ENCODE measurements at regions not wholly inside any gene's neighbourhood (a gene's known extent, or its start where the extent isn't known, plus 50 kb on each side); places are given as distances from the start of the nearest gene placed in this dataset.

DNA sequence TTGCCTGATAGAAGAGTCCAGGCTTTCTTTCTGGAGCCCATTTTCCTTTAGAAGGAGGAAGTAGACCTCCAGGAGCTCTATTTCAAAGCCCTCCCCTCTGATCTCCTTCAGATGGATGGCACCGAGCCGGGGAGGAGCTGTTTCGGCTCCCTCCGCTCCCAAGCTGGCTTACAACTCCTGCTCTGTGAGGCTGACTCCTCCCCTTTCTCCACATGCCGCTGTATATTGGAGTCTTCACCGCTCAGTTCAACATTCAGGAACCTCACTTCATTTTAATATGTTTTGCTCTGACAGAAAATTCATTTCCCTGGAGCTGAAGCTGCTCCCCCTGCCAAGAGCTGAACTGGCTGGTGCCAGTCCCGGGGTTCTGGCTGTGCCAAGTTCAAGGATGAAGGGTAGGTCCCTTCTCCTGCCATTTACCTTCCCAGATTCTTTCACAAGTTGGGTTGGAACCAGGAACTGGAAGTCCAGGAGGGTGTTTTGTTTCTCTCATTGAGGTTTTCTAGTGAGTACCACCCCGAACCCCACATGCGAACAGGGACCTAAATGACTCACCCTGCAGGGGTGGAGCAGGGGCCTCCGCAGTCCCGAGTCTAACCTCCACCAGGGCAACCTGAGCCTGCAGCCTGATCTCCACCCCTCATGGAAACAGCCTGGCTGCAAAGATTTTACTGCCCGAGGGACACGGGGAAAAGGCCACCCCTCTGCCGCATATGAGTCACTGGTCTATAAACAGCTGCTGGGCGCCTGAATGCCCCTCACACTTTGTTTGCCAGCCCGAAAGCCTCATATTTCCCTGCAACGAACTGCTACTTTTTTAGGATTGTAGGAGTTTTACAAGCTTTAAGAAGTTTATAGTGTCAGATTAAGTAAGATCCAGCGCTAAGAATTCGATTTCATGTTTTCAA is 68.6 kb upstream of the FOXA2 start:
- ATAC-seq (no peak), DNase-seq (ENCODE audit: low spot score in 2 of 2) (no peak)
- H3K36me3 Mint-ChIP-seq = no peaks in the 10 kb centered on the region
- peaks cover 0 to 3% of the 10 kb centered on the region in 2 donors for H3K9me3 Mint-ChIP-seq
- H3K27ac Mint-ChIP-seq = no peak overlapping the region

DNA sequence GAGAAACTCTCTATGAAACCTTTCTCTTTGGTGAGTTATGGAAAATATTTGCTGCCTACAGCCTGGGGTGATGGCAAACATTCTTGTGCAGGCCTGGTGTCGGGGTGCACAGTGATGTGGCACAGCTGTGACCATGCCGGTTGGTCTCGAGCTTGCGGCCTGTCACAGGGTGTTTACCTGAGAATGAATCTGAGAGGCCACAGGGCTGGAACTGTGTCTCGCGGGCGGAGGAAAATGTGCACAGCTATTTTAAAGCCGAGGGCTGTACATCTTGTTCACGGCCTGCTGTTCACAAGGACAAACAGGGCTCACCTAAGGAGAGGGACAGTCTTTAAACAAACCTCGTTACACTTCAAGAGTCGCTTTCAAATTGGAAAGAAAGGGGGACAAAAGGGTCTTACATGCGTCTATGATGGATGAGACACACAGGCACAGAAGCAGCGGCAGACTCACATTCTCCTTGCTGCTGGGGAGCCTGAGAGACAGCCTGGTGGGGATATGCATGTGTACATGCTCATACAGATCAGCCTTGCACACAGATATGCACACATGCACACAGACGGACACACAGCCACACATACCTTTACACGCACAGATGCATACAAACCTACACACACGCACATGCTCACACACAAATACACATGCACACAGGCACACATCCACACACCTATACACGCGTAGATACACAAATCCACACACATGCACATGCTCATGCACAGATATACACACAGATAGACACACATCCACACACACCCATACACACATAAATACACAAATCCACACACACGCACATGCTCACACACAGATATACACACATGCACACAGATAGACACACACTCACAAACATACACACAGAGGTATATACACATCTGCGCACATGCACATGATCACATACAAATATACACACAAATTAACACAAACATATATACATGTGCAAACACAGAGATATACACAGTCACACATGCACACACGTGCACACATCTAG is 69.6 kb upstream of the FOXA2 start:
- ATAC-seq (no peak), DNase-seq (ENCODE audit: low spot score in 2 of 2) (no peak)
- Mint-ChIP-seq H3K27ac (no peak overlapping the region), H3K9me3 (peaks cover 0 to 3% of the 10 kb centered on the region in 2 donors), H3K36me3 (no peaks in the 10 kb centered on the region)

DNA sequence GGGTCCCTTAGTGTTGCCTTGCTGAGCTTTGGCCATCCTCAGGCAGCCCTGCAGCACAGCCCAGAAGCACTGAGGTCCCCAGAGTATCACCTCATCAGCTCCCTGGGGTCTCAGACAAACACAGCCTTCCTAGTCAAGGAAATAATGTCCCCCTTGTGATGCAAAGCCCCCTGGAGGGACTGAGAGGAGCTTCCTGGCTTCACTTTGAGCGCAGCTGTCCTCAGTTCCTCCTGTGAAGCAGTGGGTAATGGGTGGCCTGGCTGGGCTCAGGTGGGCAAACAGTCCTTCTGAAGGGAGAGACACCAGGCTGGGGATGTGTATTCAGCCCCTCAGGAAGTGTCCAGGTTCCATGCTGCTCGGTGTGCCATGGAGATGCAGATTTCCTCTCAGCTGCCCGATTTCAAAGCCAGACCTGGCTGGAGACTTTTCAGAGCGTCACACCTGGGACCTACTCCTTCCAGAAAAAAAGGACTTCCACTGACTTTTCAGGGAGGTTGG is 79.2 kb upstream of the FOXA2 start:
- peaks cover 0 to 4% of the 10 kb centered on the region in 2 donors for H3K36me3 Mint-ChIP-seq
- ATAC-seq = no peak
- H3K9me3 Mint-ChIP-seq = peaks cover 5 to 6% of the 10 kb centered on the region in 2 donors
- DNase-seq (ENCODE audit: low spot score in 2 of 2) = no peak
- H3K27ac Mint-ChIP-seq = no peak overlapping the region

DNA sequence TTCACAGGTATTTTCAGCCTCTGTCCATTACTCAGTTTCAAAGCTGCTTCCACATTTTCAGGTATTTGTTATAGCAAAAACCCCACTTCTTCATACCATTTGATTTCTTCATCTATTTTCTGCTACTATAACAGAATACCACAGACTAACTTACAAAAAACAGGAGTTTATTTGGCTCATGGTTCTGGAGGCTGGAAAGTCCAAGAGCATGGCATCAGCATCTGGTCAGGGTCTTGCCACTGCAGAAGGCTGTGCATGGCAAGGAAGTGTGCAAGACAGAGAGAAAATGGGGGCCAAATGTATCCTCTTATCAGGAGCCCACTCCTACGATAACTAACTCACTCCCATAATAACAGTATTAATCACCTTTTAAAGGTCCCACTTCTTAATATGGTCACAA is 82.8 kb upstream of the FOXA2 start:
- Mint-ChIP-seq H3K36me3 (peaks cover 0 to 12% of the 10 kb centered on the region in 2 donors), H3K27ac (no peak overlapping the region), H3K9me3 (peaks cover 15 to 22% of the 10 kb centered on the region in 2 donors)
- ATAC-seq (no peak), DNase-seq (ENCODE audit: low spot score in 2 of 2) (no peak)

DNA sequence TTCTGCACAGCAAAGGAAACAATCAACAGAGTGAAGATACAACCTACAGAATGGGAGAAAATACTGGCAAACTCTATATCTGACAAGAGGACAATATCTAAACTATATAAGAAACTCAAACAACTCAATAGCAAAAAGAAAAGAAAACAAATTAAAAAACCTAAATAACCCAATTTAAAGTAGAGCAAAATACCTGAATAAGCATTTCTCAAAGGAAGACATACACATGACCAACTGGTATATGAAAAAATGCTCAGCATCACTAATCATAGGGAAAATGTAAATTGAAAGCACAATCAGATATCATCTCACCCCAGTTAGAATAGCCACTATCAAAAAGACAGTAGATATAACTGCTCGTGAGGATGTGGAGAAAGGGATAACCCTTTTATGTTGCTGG is 87.8 kb upstream of the FOXA2 start:
- Mint-ChIP-seq H3K27ac (no peak overlapping the region), H3K36me3 (peaks cover 0 to 11% of the 10 kb centered on the region in 2 donors), H3K9me3 (peaks cover 14 to 20% of the 10 kb centered on the region in 2 donors)
- no peak for ATAC-seq
- no peak for DNase-seq (ENCODE audit: low spot score in 2 of 2)

DNA sequence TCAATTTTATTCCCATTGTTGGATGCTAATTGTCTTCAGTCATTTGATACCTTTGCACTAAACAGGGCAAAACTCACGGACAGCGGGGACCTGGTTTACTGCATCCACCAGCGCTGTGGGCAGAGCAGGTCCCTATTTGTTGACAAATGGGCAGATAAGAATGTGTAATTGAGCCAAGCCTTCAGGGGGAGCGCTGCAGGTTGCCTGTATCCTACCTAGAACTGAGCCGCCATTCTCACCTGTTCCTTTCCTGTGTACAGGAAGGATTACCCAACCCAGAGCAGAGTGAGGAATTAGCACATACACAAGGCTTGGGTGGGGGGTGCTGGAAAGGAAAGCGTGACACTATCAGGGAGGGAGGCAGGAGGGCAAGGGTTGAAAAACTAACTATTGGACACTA is 89.1 kb upstream of the FOXA2 start:
- ATAC-seq (no peak), DNase-seq (ENCODE audit: low spot score in 2 of 2) (no peak)
- H3K9me3 Mint-ChIP-seq = peaks cover 9 to 18% of the 10 kb centered on the region in 2 donors
- H3K36me3 Mint-ChIP-seq = peaks cover 0 to 8% of the 10 kb centered on the region in 2 donors
- H3K27ac Mint-ChIP-seq = no peak overlapping the region

DNA sequence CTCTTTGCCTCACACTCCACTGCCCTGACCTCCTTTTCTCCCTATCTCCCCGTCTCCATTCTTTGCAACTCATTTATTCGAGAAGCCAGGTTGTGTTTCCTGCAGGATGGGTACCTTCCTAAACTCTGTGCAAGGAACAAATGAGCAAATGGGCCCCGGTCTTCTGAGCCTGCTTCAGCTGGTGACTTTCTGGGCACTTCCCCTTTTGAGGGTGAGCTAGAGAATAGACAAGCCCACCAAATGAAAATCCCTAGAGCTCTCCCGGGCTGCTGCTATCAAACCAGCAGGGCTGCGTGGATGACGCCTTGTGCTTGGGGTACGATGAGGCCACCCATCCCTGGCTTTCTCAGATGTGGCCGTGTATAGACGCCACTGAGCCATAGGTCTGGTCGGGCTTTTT is 91.0 kb upstream of the FOXA2 start:
- H3K36me3 Mint-ChIP-seq = no peaks in the 10 kb centered on the region
- DNase-seq (ENCODE audit: low spot score in 2 of 2) (no peak), ATAC-seq (no peak)
- peaks cover 0 to 7% of the 10 kb centered on the region in 2 donors for H3K9me3 Mint-ChIP-seq
- no peak overlapping the region for H3K27ac Mint-ChIP-seq

DNA sequence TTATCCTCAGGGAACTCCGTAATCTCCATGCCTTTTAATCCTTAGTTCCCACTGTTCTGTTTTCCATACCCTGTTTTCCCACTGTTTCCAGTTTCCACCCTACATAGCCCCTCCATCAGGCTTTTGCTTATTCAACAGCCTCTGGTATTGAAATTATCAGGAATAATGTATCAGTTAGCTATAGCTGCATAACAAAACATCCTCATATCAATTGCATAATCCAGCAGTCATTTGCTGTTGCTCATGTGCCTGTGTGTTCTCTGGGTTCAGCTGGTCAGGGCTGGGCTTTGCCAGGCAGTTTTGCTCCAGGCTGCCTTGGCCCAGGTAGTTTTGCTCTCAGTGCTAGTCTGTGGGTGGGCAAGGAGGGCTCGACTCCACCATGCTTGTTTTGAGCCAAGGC is 94.3 kb upstream of the FOXA2 start:
- peaks cover 0 to 7% of the 10 kb centered on the region in 2 donors for H3K9me3 Mint-ChIP-seq
- DNase-seq (ENCODE audit: low spot score in 2 of 2) (no peak), ATAC-seq (no peak)
- no peak overlapping the region for H3K27ac Mint-ChIP-seq
- no peaks in the 10 kb centered on the region for H3K36me3 Mint-ChIP-seq

DNA sequence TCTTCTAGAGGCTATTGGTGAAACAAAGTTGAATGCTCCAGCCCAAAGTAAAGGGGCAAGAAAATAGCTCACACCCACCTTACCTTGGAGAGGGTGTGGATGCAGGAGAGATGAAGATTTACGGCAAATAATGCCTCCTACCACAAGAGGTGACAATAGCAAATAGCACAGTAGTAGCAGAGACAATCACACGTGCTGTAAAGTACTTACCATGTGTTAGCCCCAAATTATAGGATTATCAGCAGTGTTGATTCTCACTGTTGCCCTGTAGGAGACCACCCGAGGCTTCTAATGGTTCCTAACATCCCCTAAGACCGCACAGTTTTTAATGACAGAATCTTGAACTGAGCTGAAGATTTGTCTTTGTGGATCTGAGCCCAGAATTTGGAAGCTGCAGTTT is 94.8 kb upstream of the FOXA2 start:
- ATAC-seq (no peak), DNase-seq (ENCODE audit: low spot score in 2 of 2) (no peak)
- peaks cover 0 to 7% of the 10 kb centered on the region in 2 donors for H3K9me3 Mint-ChIP-seq
- H3K36me3 Mint-ChIP-seq = no peaks in the 10 kb centered on the region
- H3K27ac Mint-ChIP-seq = no peak overlapping the region

DNA sequence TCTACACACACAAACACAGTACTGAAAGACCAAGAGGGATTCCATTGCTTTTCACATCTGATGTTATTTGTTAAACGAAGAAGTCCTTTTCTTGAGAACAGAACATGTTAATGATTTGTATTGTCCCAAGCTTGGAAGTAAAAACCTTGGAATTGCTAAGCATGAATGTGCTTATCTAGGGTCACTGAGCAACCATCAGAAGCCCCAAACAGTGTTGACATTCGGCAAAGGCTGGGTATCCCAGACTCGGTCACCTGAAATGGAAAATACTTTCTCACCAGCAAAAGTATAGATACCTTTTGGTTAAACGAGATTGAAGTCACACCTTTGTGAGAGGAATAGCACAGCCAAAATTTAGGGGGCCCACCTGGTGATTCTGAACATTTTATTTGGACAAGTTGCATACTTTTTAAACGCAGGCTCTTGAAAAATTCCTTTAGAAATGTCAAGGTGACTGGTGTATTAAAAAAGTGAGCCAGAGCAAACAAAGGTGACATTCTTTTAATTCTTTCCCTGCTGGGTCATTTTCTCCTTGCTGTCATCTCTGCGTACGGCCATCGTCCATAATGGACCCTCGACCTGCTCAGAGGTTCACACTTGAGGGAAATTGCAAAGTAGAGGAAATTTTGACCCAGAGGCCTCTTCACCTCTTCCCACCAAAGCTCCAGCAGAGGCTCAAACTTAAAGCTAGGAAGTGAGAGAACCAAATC is 95.8 kb upstream of the FOXA2 start:
- no peak for ATAC-seq
- H3K36me3 Mint-ChIP-seq = no peaks in the 10 kb centered on the region
- H3K9me3 Mint-ChIP-seq = peaks cover 0 to 7% of the 10 kb centered on the region in 2 donors
- H3K27ac Mint-ChIP-seq = no peak overlapping the region
- DNase-seq (ENCODE audit: low spot score in 2 of 2) = no peak

DNA sequence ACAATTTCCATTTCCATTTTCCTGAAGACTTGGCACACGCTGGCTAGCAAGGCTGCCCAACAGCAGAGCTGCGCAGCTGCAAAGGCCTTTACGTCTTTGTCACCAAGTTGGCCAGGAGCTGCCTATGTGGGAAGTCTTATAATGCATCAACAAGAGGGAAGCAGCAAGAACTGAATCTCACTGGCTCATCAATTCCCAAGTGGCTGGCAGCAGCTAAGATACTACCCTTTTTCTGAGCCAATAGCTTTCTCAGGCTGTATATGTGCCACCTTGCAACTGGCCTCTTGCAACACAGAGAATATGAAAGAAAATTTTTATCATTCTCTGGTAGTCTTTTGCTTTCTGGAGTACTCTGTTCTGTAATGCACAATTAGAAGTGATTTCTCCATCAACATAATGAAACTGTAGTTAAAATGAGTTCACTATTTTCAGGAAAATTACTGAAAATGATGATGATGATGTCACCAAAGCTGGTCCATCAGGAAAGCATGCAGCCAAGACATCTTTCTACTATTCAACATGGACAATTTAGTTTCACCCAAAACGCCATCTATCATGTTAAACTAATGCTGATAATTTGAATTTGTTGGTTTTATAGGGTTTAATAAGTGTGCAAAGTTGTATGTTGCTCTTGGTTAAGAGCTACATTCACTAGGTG is 97.3 kb upstream of the FOXA2 start:
- no peak for DNase-seq (ENCODE audit: low spot score in 2 of 2)
- no peak for ATAC-seq
- Mint-ChIP-seq H3K27ac (no peak overlapping the region), H3K9me3 (peaks cover 0 to 7% of the 10 kb centered on the region in 2 donors), H3K36me3 (no peaks in the 10 kb centered on the region)

DNA sequence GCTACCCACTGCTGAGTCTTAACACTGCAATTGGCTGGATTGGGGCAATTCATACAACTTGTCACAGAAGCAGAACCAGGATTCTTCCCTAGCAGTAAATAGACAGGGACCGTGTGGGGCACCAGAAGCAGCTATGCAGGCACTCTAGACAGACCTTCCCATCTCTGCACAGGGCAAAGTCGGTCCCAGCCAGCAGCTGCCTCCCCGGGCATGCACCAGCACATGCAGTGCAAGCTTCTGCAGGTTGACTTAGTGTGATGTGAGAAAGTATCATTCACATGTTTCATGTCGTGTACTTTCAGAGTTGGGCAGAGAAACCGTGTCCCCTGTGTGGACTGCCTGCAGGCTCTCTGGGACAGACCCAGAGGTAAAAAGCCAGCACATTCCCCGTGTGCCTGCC is 98.0 kb upstream of the FOXA2 start:
- Mint-ChIP-seq H3K36me3 (no peaks in the 10 kb centered on the region), H3K9me3 (peaks cover 0 to 7% of the 10 kb centered on the region in 2 donors), H3K27ac (no peak overlapping the region)
- ATAC-seq (no peak), DNase-seq (ENCODE audit: low spot score in 2 of 2) (no peak)

DNA sequence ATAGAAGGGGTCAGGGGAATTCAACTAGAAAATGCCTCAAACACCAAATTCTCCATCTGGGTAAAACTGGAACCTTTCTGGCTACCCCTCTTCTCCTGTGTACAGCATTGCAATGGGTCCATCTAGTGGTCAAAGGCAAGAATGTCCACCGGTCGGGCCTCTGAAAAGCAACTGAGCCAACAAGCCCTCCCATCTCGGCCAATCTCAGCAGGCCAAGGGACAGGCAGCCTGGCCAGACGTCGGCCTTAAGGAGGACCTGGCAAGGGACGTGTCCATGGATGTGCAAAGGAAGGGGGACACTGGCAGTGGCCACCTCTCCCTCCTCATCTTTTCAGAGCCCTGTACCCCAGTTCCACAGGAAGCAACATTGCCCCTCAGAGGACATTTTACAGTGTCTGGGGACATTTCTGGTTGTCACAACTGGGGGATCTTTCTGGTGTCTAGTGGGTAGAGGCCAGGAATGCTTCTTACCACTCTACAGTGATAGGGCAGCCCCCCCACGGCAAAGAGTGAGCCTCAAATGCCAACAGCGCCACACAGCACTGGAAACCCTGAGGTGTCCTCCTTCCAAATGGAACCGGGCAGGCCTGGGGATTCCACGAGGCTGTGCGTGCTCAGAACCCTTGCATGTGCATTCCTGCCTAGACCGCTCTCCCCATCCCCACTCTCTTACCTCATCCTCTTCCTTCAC is 99.8 kb upstream of the FOXA2 start:
- no peaks in the 10 kb centered on the region for H3K36me3 Mint-ChIP-seq
- ATAC-seq = peak in 1 of 2 donors; percentile 73
- no peak overlapping the region for H3K27ac Mint-ChIP-seq
- peak in 1 of 2 donors; percentile 27 for DNase-seq (ENCODE audit: low spot score in 2 of 2)
- no peaks in the 10 kb centered on the region for H3K9me3 Mint-ChIP-seq

DNA sequence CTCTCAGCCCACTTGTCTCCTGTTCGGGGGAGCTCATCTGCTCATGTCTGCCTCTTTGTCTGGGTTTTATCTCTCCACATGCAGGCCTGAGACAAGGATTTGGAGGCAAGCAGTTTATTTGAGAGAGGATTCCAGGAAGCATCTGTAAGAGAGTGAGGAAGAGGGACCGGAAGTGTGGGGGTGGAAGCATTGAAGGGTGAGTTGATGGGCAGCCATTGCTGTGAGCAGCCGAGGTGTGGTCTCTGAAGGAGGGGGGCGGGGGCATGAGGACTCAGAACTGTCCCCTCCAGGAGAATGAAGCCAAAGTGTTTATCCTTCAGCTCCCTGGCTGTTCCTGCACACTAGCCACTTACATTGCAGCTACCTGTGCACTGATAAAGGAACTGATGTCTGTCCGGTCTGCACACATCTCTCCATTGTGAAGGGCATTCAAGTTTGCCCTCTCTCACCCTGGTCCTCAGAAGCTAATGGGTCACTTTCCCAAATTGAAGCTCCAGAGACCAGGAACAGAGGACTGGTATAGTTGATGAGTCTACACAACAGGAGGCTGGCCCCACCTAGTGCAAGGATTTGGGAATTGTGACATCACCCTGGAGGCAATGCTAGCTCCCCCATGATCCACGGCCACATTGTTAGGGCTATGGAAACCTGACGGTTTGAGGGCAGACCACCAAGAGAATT is 100.5 kb upstream of the FOXA2 start:
- no peaks in the 10 kb centered on the region for H3K9me3 Mint-ChIP-seq
- no peak overlapping the region for H3K27ac Mint-ChIP-seq
- no peaks in the 10 kb centered on the region for H3K36me3 Mint-ChIP-seq
- DNase-seq (ENCODE audit: low spot score in 2 of 2) = no peak
- no peak for ATAC-seq

DNA sequence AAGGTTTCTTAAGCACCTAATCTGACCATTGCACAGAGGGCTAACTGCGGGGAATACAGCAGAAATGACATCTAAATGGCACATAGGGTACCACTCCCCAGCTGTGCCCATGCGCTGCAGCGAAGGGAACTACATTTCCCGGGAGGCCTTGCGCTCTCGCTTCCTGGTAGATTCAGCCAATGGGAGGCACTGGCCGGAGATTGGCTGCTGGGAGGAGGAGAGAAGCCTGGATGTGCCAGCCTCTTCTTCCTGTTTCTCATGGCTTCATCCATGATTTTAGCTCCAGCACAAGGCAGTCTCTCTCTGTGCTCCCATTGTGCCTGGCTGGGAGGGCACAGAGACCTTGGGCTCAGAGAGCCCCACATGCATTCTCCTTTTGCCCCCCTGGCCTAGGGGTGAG is 101.7 kb upstream of the FOXA2 start:
- DNase-seq (ENCODE audit: low spot score in 2 of 2) (no peak), ATAC-seq (peak in 1 of 2 donors; percentile 41)
- Mint-ChIP-seq H3K9me3 (no peaks in the 10 kb centered on the region), H3K27ac (no peak overlapping the region), H3K36me3 (no peaks in the 10 kb centered on the region)
